Upper lobe of left lung (tissue), 4 donors: ENCODE measurements at regions not wholly inside any gene's neighbourhood (a gene's known extent, or its start where the extent isn't known, plus 50 kb on each side); places are given as distances from the start of the nearest gene placed in this dataset.

Experiments
- CTCF ChIP-seq, 6 experiments: fragments of 450-650 bp in 4 of 6; fragments of 200-600 bp in 2 of 6; sonication (generic) in 2 of 6; IDR thresholded peaks; one replicate each; pipeline ENCODE4 v1.5.1; 2016 to 2019; ENCODE audit warnings: antibody characterized with exemption in 6 of 6
- EP300 ChIP-seq, 4 donors: sonication (generic); formaldehyde crosslinking; IDR thresholded peaks; one replicate each; pipeline ENCODE4 v1.5.1; 2017; ENCODE audit warnings: antibody characterized with exemption in 4 of 4, control low read depth in 2 of 4

- no peak for TF ChIP-seq CTCF (IDR thresholded peaks at IDR 0.05)
- no peak for TF ChIP-seq EP300 (IDR thresholded peaks at IDR 0.05)
Measured at GRCh38 chr14:51515611-51516010, 136.1 kb upstream of the FRMD6 start.
